Nephron progenitor cell (in vitro differentiated cells): ENCODE measurements at regions not wholly inside any gene's neighbourhood (a gene's known extent, or its start where the extent isn't known, plus 50 kb on each side); places are given as distances from the start of the nearest gene placed in this dataset.
"Not testable (repeated sequence)": the region's sequence is repeated elsewhere in the genome, so short reads cannot be mapped to it uniquely, and the experiment has no call there.

Experiments
- DNase-seq: peaks from one replicate; pipeline ENCODE4 v3.0.0; 2021
- H3K27ac Mint-ChIP-seq: 2 replicates; pipeline ENCODE4 v1.8.0; 2021; ENCODE audit warnings: mild to moderate bottlenecking, moderate library complexity, mixed read lengths
- H3K27me3 Mint-ChIP-seq: 2 replicates; pipeline ENCODE4 v1.8.0; 2021; ENCODE audit warnings: mild to moderate bottlenecking, low read depth, mixed read lengths; ENCODE audit not compliant: poor library complexity
- H3K36me3 Mint-ChIP-seq: 2 replicates; pipeline ENCODE4 v1.8.0; 2021; ENCODE audit warnings: low read depth, mixed read lengths
- H3K4me1 Mint-ChIP-seq: 2 replicates; pipeline ENCODE4 v1.8.0; 2021; ENCODE audit warnings: mixed read lengths
- H3K4me3 Mint-ChIP-seq: 2 replicates; pipeline ENCODE4 v1.8.0; 2021; ENCODE audit warnings: mild to moderate bottlenecking, moderate library complexity, mixed read lengths
- H3K9me3 Mint-ChIP-seq: 2 replicates; pipeline ENCODE4 v1.8.0; 2021; ENCODE audit warnings: mild to moderate bottlenecking, moderate library complexity, mixed read lengths
- CTCF ChIP-seq: fragments of 200-600 bp; sonication (generic); IDR thresholded peaks from 2 replicates; pipeline ENCODE4 v1.5.0; 2021; ENCODE audit warnings: antibody characterized with exemption

- peaks cover 4% of the 10 kb centered on the region for H3K27me3 Mint-ChIP-seq
- H3K4me3 Mint-ChIP-seq = no peak overlapping the region
- TF ChIP-seq CTCF = no peak
- DNase-seq = no peak
- H3K36me3 Mint-ChIP-seq = no peaks in the 10 kb centered on the region
- H3K27ac Mint-ChIP-seq = no peak overlapping the region
- no peaks in the 10 kb centered on the region for H3K9me3 Mint-ChIP-seq
- H3K4me1 Mint-ChIP-seq = no peaks in the 10 kb centered on the region
Measured at GRCh38 chr4:24210332-24210902, 320.6 kb upstream of the PPARGC1A start.

- no peak for TF ChIP-seq CTCF
- DNase-seq = no peak
- H3K27ac Mint-ChIP-seq = no peak overlapping the region
- no peaks in the 10 kb centered on the region for H3K4me1 Mint-ChIP-seq
- no peaks in the 10 kb centered on the region for H3K36me3 Mint-ChIP-seq
- peaks cover 9% of the 10 kb centered on the region for H3K27me3 Mint-ChIP-seq
- no peak overlapping the region for H3K4me3 Mint-ChIP-seq
- H3K9me3 Mint-ChIP-seq = no peaks in the 10 kb centered on the region
Measured at GRCh38 chr4:24209906-24210305, 320.1 kb upstream of the PPARGC1A start.

- Mint-ChIP-seq H3K27ac (no peak overlapping the region), H3K36me3 (no peaks in the 10 kb centered on the region), H3K9me3 (no peaks in the 10 kb centered on the region), H3K4me3 (no peak overlapping the region), H3K27me3 (peaks cover 10% of the 10 kb centered on the region), H3K4me1 (no peaks in the 10 kb centered on the region)
- no peak for DNase-seq
- no peak for TF ChIP-seq CTCF
Measured at GRCh38 chr4:24209131-24209530, 319.3 kb upstream of the PPARGC1A start.

- Mint-ChIP-seq H3K4me1 (no peaks in the 10 kb centered on the region), H3K27ac (no peak overlapping the region), H3K36me3 (no peaks in the 10 kb centered on the region), H3K27me3 (peaks cover 10% of the 10 kb centered on the region), H3K9me3 (no peaks in the 10 kb centered on the region), H3K4me3 (no peak overlapping the region)
- TF ChIP-seq CTCF = no peak
- DNase-seq = no peak
Measured at GRCh38 chr4:24208691-24209090, 318.8 kb upstream of the PPARGC1A start.

- H3K4me1 Mint-ChIP-seq, DNase-seq, H3K9me3 Mint-ChIP-seq, H3K27ac Mint-ChIP-seq, H3K4me3 Mint-ChIP-seq, H3K36me3 Mint-ChIP-seq, H3K27me3 Mint-ChIP-seq: not testable (repeated sequence)
Measured at GRCh38 chr4:24204708-24205107, 314.9 kb upstream of the PPARGC1A start.

GRCh38 chr4:24203926-24204325 is 314.1 kb upstream of the PPARGC1A start:
- Mint-ChIP-seq H3K27ac (no peak overlapping the region), H3K9me3 (no peaks in the 10 kb centered on the region), H3K36me3 (no peaks in the 10 kb centered on the region), H3K4me3 (no peak overlapping the region), H3K27me3 (peaks cover 9% of the 10 kb centered on the region), H3K4me1 (peaks cover 4% of the 10 kb centered on the region)
- no peak for DNase-seq
- TF ChIP-seq CTCF = no peak
